Mucosa of descending colon (tissue), 3 donors: ENCODE measurements at regions not wholly inside any gene's neighbourhood (a gene's known extent, or its start where the extent isn't known, plus 50 kb on each side); places are given as distances from the start of the nearest gene placed in this dataset.

Source experiments
- ATAC-seq: fragments of 200-7000 bp; cut with Tn5 transposase; one replicate; pipeline ENCODE4 v1.9.1; 2020; ENCODE audit warnings: mild to moderate bottlenecking, moderate library complexity
- DNase-seq, 3 donors: peaks; one replicate each; pipeline ENCODE4 v3.0.0-alpha.2; 2020
- H3K36me3 ChIP-seq: fragments of 200-600 bp; one replicate; pipeline ENCODE4 v1.8.0; 2021; ENCODE audit warnings: low read depth, mild to moderate bottlenecking
- H3K4me1 ChIP-seq: fragments of 200-600 bp; one replicate; pipeline ENCODE4 v1.8.0; 2021; ENCODE audit warnings: low read depth, mild to moderate bottlenecking
- H3K4me3 ChIP-seq: fragments of 200-600 bp; one replicate; pipeline ENCODE4 v1.8.0; 2021; ENCODE audit warnings: mild to moderate bottlenecking
- H3K9me3 ChIP-seq: fragments of 200-600 bp; one replicate; pipeline ENCODE4 v1.8.0; 2021; ENCODE audit warnings: mild to moderate bottlenecking
- CTCF ChIP-seq: fragments of 200-600 bp; IDR thresholded peaks from one replicate; pipeline ENCODE4 v1.8.0; 2022; ENCODE audit warnings: antibody characterized with exemption, mild to moderate bottlenecking
- intact Hi-C, 2 donors: fragments of 100-400 bp; cut with DNase I in 1 of 2; cut with micrococcal nuclease in 1 of 2; formaldehyde crosslinking; loops; one replicate each; pipeline versions ENCODE4 v1.11.0 to v1.11.1; 2022; cut with DNase I, micrococcal nuclease
- donor health status: DM: no; HTN: no; CAD: no; lungs with moderate emphysema.
- donor health status: DM: no; HTN: no; CAD: no.
- donor health status: DM: no; HTN: yes; CAD: no.

- no peak overlapping the region for H3K4me3 ChIP-seq
- ATAC-seq (no peak), DNase-seq (no peak)
- intact Hi-C loops = no loop called here
- no peaks in the 10 kb centered on the region for H3K4me1 ChIP-seq
- TF ChIP-seq CTCF = no peak
- no peaks in the 10 kb centered on the region for H3K36me3 ChIP-seq
- no peaks in the 10 kb centered on the region for H3K9me3 ChIP-seq
These were observed 469.0 kb upstream of the NWD2 start for GRCh38 chr4:36775544-36775943.

- intact Hi-C loops = no loop called here
- H3K4me3 ChIP-seq = no peak overlapping the region
- no peaks in the 10 kb centered on the region for H3K9me3 ChIP-seq
- H3K36me3 ChIP-seq = no peaks in the 10 kb centered on the region
- ATAC-seq = no peak
- no peaks in the 10 kb centered on the region for H3K4me1 ChIP-seq
- TF ChIP-seq CTCF = no peak
- no peak for DNase-seq
These were observed 464.9 kb upstream of the NWD2 start for GRCh38 chr4:36779601-36780000.

GRCh38 chr4:36785973-36786372, 458.6 kb upstream of the NWD2 start:
- Histone ChIP-seq H3K36me3 (no peaks in the 10 kb centered on the region), H3K4me3 (no peak overlapping the region), H3K4me1 (no peaks in the 10 kb centered on the region), H3K9me3 (no peaks in the 10 kb centered on the region)
- intact Hi-C loops = no loop called here
- no peak for ATAC-seq
- DNase-seq = no peak
- no peak for TF ChIP-seq CTCF

GRCh38 chr4:36786519-36786918, 458.0 kb upstream of the NWD2 start:
- intact Hi-C loops = no loop called here
- DNase-seq = no peak
- no peaks in the 10 kb centered on the region for H3K4me1 ChIP-seq
- no peak for ATAC-seq
- no peaks in the 10 kb centered on the region for H3K9me3 ChIP-seq
- H3K36me3 ChIP-seq = no peaks in the 10 kb centered on the region
- TF ChIP-seq CTCF = no peak
- no peak overlapping the region for H3K4me3 ChIP-seq

- TF ChIP-seq CTCF = no peak
- H3K4me3 ChIP-seq = no peak overlapping the region
- no peaks in the 10 kb centered on the region for H3K4me1 ChIP-seq
- DNase-seq (no peak), ATAC-seq (no peak)
- intact Hi-C loops = no loop called here
- no peaks in the 10 kb centered on the region for H3K36me3 ChIP-seq
- H3K9me3 ChIP-seq = no peaks in the 10 kb centered on the region
These were observed 449.8 kb upstream of the NWD2 start for GRCh38 chr4:36794716-36795115.

- DNase-seq (no peak), ATAC-seq (no peak)
- no peak for TF ChIP-seq CTCF
- H3K9me3 ChIP-seq = no peaks in the 10 kb centered on the region
- intact Hi-C loops = no loop called here
- H3K4me3 ChIP-seq = no peak overlapping the region
- no peaks in the 10 kb centered on the region for H3K36me3 ChIP-seq
- no peaks in the 10 kb centered on the region for H3K4me1 ChIP-seq
These were observed 432.4 kb upstream of the NWD2 start for GRCh38 chr4:36812149-36812548.
